AG08395 (cell line): ENCODE measurements at regions not wholly inside any gene's neighbourhood (a gene's known extent, or its start where the extent isn't known, plus 50 kb on each side); places are given as distances from the start of the nearest gene placed in this dataset.
A peak's percentile ranks its signal among the peaks of the same experiment; 100 is the strongest.

ENCODE experiments used
- DNase-seq: peaks from one replicate; pipeline ENCODE4 v3.0.0; 2012; ENCODE audit warnings: mixed read lengths, low spot score

GRCh38 chr15:38860674-38861073 lies 296.1 kb upstream of the RASGRP1 start:
- DNase-seq = no peak

GRCh38 chr15:38861108-38861507 lies 296.5 kb upstream of the RASGRP1 start:
- DNase-seq = no peak

- no peak for DNase-seq
These were observed 297.5 kb upstream of the RASGRP1 start for GRCh38 chr15:38862099-38862498.

GRCh38 chr15:38863381-38863780 lies 298.8 kb upstream of the RASGRP1 start:
- DNase-seq = no peak

GRCh38 chr15:38864122-38864521 lies 299.5 kb upstream of the RASGRP1 start:
- no peak for DNase-seq

- DNase-seq = peak; percentile 75
These were observed 300.4 kb upstream of the RASGRP1 start for GRCh38 chr15:38864827-38865581.

- no peak for DNase-seq
These were observed 302.9 kb upstream of the RASGRP1 start for GRCh38 chr15:38867556-38867955.

- peak; percentile 91 for DNase-seq
These were observed 303.9 kb upstream of the RASGRP1 start for GRCh38 chr15:38868326-38869114.

- DNase-seq = no peak
These were observed 307.0 kb upstream of the RASGRP1 start for GRCh38 chr15:38871638-38872037.

GRCh38 chr15:38872732-38873131 lies 308.1 kb upstream of the RASGRP1 start:
- DNase-seq = no peak

- no peak for DNase-seq
These were observed 308.5 kb upstream of the RASGRP1 start for GRCh38 chr15:38873158-38873557.

GRCh38 chr15:38874464-38874863 lies 309.9 kb upstream of the RASGRP1 start:
- no peak for DNase-seq

GRCh38 chr15:38876211-38876610 lies 311.6 kb upstream of the RASGRP1 start:
- DNase-seq = no peak

GRCh38 chr15:38876621-38877020 lies 312.0 kb upstream of the RASGRP1 start:
- no peak for DNase-seq

- DNase-seq = no peak
These were observed 312.9 kb upstream of the RASGRP1 start for GRCh38 chr15:38877471-38877870.

GRCh38 chr15:38878026-38878425 lies 313.4 kb upstream of the RASGRP1 start:
- DNase-seq = no peak

GRCh38 chr15:38878926-38879325 lies 314.3 kb upstream of the RASGRP1 start:
- no peak for DNase-seq

GRCh38 chr15:38879909-38880471 lies 315.4 kb upstream of the RASGRP1 start:
- DNase-seq = peak; percentile 64

- DNase-seq = no peak
These were observed 317.6 kb upstream of the RASGRP1 start for GRCh38 chr15:38882221-38882620.

- no peak for DNase-seq
These were observed 319.4 kb upstream of the RASGRP1 start for GRCh38 chr15:38883987-38884386.

- DNase-seq = no peak
These were observed 320.4 kb upstream of the RASGRP1 start for GRCh38 chr15:38885001-38885400.

- no peak for DNase-seq
These were observed 320.9 kb upstream of the RASGRP1 start for GRCh38 chr15:38885471-38885952.
